ENCODE measurements at regions not wholly inside any gene's neighbourhood (a gene's known extent, or its start where the extent isn't known, plus 50 kb on each side); places are given as distances from the start of the nearest gene placed in this dataset.

DNA sequence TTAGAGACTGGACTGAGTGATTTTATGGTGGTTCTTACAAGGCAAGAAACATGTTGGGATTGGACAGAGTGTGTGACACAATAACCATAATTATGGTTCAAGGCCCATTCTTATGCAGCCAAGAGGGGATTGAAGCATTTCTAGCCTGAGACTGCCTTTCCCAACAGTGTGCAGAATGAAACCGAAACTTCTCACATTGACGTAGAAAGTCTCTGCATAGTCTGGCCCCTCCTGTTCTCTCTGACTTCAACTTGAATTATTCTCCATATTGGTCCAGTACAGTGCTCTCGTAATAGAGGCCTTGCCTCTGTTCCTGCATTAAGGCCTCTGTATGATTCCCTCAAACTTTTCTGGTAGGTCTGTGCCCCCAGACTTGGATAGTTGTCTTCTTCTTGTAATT is 138.3 kb downstream of the DIPK2A start:
- TF ChIP-seq, protein P1, sequence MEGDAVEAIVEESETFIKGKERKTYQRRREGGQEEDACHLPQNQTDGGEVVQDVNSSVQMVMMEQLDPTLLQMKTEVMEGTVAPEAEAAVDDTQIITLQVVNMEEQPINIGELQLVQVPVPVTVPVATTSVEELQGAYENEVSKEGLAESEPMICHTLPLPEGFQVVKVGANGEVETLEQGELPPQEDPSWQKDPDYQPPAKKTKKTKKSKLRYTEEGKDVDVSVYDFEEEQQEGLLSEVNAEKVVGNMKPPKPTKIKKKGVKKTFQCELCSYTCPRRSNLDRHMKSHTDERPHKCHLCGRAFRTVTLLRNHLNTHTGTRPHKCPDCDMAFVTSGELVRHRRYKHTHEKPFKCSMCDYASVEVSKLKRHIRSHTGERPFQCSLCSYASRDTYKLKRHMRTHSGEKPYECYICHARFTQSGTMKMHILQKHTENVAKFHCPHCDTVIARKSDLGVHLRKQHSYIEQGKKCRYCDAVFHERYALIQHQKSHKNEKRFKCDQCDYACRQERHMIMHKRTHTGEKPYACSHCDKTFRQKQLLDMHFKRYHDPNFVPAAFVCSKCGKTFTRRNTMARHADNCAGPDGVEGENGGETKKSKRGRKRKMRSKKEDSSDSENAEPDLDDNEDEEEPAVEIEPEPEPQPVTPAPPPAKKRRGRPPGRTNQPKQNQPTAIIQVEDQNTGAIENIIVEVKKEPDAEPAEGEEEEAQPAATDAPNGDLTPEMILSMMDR (optimal IDR thresholded peaks at IDR 0.05 in 1 of 3, IDR thresholded peaks at IDR 0.05 in 1 of 3, conservative IDR thresholded peaks at IDR 0.05 in 1 of 3; ENCODE audit: extremely low read depth in 1 of 3, insufficient read depth in 2 of 3, low read length in 3 of 3), result no peak
- TF ChIP-seq EZH2 (IDR thresholded peaks at IDR 0.05; ENCODE audit: low read length), result no peak
